ENCODE measurements at regions not wholly inside any gene's neighbourhood (a gene's known extent, or its start where the extent isn't known, plus 50 kb on each side); places are given as distances from the start of the nearest gene placed in this dataset.

DNA sequence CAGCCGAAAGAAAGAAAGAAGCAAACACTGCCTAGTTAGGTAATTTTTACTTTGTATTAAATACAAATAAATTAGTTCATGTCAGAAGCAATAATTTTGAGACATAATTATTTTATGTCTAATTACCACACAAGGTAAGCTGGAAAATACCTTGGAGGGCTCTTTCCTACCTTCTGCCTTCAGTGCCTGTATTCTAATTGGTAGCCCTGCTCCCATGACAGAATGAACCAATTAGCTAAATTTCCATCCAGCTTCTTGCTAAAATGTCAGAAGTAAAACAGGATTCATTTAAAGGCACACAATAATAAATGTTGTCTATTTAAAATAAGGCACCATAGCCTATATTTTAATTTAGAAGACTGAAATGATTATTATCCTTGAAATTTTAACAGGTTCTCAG is 135.4 kb upstream of the POT1 start:
- no peak for TF ChIP-seq CTCF (conservative IDR thresholded peaks at IDR 0.05; ENCODE audit: low read depth in 2 of 2)
- TF ChIP-seq ZNF331 (CRISPR knock-in tag; IDR thresholded peaks at IDR 0.05; ENCODE audit: low read depth) = no peak
- no peak for TF ChIP-seq EZH2 (IDR thresholded peaks at IDR 0.05; ENCODE audit: low read depth, unreplicated experiment)
- no peak for TF ChIP-seq EZH2phosphoT487 (IDR thresholded peaks at IDR 0.05; ENCODE audit: unreplicated experiment)
- no peak for TF ChIP-seq ETS1 (IDR thresholded peaks at IDR 0.05)
- TF ChIP-seq POLR2AphosphoS5 (IDR thresholded peaks at IDR 0.05; ENCODE audit: low read depth) = no peak

Measured in GM23338 (cell line).